Esophagus mucosa (tissue), 1 donor: ENCODE measurements at regions not wholly inside any gene's neighbourhood (a gene's known extent, or its start where the extent isn't known, plus 50 kb on each side); places are given as distances from the start of the nearest gene placed in this dataset.
"Not testable (repeated sequence)": the region's sequence is repeated elsewhere in the genome, so short reads cannot be mapped to it uniquely, and the experiment has no call there.

Experiments
- ATAC-seq: fragments of 200-7000 bp; cut with Tn5 transposase; one replicate; pipeline ENCODE4 v1.9.1; 2020
- donor health status: DM: yes; HTN: yes; CAD: no.

GRCh38 chr21:16423921-16424320, 694.1 kb downstream of the USP25 start:
- ATAC-seq = no peak

- peak; percentile 42 for ATAC-seq
Observed at GRCh38 chr21:16424331-16424751, 694.6 kb downstream of the USP25 start.

- ATAC-seq = no peak
Observed at GRCh38 chr21:16425376-16425775, 695.6 kb downstream of the USP25 start.

- ATAC-seq = no peak
Observed at GRCh38 chr21:16426936-16427335, 697.2 kb downstream of the USP25 start.

GRCh38 chr21:16427587-16428087, 697.9 kb downstream of the USP25 start:
- no peak for ATAC-seq

GRCh38 chr21:16437586-16437985, 707.8 kb downstream of the USP25 start:
- no peak for ATAC-seq

GRCh38 chr21:16438761-16439160, 709.0 kb downstream of the USP25 start:
- ATAC-seq = no peak

GRCh38 chr21:16441789-16442188, 712.0 kb downstream of the USP25 start:
- peak; percentile 87 for ATAC-seq

GRCh38 chr21:16454399-16454798, 724.6 kb downstream of the USP25 start:
- ATAC-seq = peak; percentile 43

- ATAC-seq = no peak
Observed at GRCh38 chr21:16455526-16455925, 725.7 kb downstream of the USP25 start.

GRCh38 chr21:16455978-16456377, 726.2 kb downstream of the USP25 start:
- no peak for ATAC-seq

- no peak for ATAC-seq
Observed at GRCh38 chr21:16457498-16457897, 727.7 kb downstream of the USP25 start.

GRCh38 chr21:16460936-16461335, 731.2 kb downstream of the USP25 start:
- no peak for ATAC-seq

GRCh38 chr21:16464211-16464889, 734.6 kb downstream of the USP25 start:
- not testable (repeated sequence) for ATAC-seq

- no peak for ATAC-seq
Observed at GRCh38 chr21:16468184-16468583, 738.4 kb downstream of the USP25 start.

- no peak for ATAC-seq
Observed at GRCh38 chr21:16473988-16474387, 744.2 kb downstream of the USP25 start.

- no peak for ATAC-seq
Observed at GRCh38 chr21:16476056-16476825, 746.5 kb downstream of the USP25 start.

GRCh38 chr21:16488042-16488441, 758.3 kb downstream of the USP25 start:
- ATAC-seq = no peak

GRCh38 chr21:16492356-16492755, 762.6 kb downstream of the USP25 start:
- no peak for ATAC-seq

- ATAC-seq = no peak
Observed at GRCh38 chr21:16492892-16493291, 763.1 kb downstream of the USP25 start.

- no peak for ATAC-seq
Observed at GRCh38 chr21:16496609-16497008, 766.8 kb downstream of the USP25 start.

- ATAC-seq = no peak
Observed at GRCh38 chr21:16500271-16500670, 770.5 kb downstream of the USP25 start.

- ATAC-seq = no peak
Observed at GRCh38 chr21:16502273-16502672, 772.5 kb downstream of the USP25 start.

- no peak for ATAC-seq
Observed at GRCh38 chr21:16502897-16503296, 773.1 kb downstream of the USP25 start.
